ENCODE measurements at regions not wholly inside any gene's neighbourhood (a gene's known extent, or its start where the extent isn't known, plus 50 kb on each side); places are given as distances from the start of the nearest gene placed in this dataset.

DNA sequence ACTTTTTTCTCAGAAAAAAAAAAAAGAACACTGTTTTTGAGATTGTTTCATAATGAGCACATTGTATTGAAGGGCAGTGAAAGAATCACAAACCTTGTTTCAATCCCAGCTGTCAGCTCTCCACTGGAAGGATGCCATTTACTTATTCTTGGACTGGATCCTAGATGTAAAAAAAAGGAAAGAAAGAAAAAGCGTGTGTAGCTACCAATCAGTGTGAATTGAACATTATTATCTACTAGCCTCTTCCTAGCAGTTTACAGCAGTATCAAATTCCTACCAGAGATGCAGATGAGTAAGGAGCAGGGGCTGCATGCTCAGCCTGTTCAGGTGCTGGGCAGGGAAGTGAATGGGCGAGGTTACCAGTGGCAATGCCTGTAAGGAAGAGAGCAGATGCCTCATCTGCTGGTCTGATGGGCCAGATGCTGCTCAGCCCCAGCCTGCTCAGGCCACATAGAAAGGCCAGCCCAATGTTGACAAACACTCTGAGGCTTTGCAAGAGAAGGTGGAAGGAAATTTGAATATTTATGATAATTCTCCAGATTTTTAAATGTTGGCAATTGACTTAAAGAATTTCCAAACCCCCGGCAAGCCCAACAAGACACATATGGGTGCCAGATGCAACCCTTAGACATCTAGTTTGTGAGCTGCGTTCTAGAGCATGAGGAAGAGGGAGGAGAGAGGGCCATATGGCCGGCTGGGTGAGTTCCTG is 189.5 kb downstream of the IBTK start:
- Histone ChIP-seq H3K4me3 (no peak overlapping the region), H3K27me3 (no peaks in the 10 kb centered on the region), H3K9me3 (no peaks in the 10 kb centered on the region), H3K27ac (peak overlapping the region in 1 of 2 donors; percentile 15), H3K36me3 (no peaks in the 10 kb centered on the region), H3K4me1 (no peaks in the 10 kb centered on the region)
- no peak for DNase-seq (ENCODE audit: low spot score in 2 of 2)
- intact Hi-C loops (cut with DNase I; ENCODE audit: low total_unique reads): no loop called here
- TF ChIP-seq, protein P1, sequence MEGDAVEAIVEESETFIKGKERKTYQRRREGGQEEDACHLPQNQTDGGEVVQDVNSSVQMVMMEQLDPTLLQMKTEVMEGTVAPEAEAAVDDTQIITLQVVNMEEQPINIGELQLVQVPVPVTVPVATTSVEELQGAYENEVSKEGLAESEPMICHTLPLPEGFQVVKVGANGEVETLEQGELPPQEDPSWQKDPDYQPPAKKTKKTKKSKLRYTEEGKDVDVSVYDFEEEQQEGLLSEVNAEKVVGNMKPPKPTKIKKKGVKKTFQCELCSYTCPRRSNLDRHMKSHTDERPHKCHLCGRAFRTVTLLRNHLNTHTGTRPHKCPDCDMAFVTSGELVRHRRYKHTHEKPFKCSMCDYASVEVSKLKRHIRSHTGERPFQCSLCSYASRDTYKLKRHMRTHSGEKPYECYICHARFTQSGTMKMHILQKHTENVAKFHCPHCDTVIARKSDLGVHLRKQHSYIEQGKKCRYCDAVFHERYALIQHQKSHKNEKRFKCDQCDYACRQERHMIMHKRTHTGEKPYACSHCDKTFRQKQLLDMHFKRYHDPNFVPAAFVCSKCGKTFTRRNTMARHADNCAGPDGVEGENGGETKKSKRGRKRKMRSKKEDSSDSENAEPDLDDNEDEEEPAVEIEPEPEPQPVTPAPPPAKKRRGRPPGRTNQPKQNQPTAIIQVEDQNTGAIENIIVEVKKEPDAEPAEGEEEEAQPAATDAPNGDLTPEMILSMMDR (IDR thresholded peaks at IDR 0.05): no peak
- TF ChIP-seq POLR2AphosphoS5 (IDR thresholded peaks at IDR 0.05): no peak
- TF ChIP-seq POLR2A (IDR thresholded peaks at IDR 0.05): no peak

DNA sequence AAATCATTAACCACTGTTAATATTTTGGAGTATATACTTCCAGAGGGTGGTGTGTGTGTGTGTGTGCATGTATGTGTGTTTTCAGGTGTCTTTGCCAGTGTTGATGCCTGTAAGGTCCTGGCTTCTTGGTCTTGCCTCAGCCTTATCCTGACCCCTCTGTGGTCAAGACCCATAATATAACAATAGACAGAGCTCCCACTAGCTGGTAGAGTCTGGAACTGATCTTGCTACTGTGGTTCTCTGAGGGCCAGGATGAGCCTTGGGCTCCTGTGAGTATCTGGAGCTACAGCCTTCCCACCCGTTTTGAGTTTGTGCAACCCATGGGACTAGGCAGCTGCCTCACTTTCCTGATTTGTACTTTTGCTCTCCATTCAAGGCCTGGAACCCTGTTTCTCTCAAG is 191.0 kb downstream of the IBTK start:
- Histone ChIP-seq H3K9me3 (no peaks in the 10 kb centered on the region), H3K27ac (no peak overlapping the region), H3K4me1 (no peaks in the 10 kb centered on the region), H3K4me3 (no peak overlapping the region), H3K36me3 (no peaks in the 10 kb centered on the region), H3K27me3 (no peaks in the 10 kb centered on the region)
- intact Hi-C loops (cut with DNase I; ENCODE audit: low total_unique reads): no loop called here
- TF ChIP-seq POLR2AphosphoS5 (IDR thresholded peaks at IDR 0.05) (no peak), POLR2A (IDR thresholded peaks at IDR 0.05) (no peak)
- TF ChIP-seq, protein P1 (IDR thresholded peaks at IDR 0.05): no peak
- DNase-seq (ENCODE audit: low spot score in 2 of 2): no peak

DNA sequence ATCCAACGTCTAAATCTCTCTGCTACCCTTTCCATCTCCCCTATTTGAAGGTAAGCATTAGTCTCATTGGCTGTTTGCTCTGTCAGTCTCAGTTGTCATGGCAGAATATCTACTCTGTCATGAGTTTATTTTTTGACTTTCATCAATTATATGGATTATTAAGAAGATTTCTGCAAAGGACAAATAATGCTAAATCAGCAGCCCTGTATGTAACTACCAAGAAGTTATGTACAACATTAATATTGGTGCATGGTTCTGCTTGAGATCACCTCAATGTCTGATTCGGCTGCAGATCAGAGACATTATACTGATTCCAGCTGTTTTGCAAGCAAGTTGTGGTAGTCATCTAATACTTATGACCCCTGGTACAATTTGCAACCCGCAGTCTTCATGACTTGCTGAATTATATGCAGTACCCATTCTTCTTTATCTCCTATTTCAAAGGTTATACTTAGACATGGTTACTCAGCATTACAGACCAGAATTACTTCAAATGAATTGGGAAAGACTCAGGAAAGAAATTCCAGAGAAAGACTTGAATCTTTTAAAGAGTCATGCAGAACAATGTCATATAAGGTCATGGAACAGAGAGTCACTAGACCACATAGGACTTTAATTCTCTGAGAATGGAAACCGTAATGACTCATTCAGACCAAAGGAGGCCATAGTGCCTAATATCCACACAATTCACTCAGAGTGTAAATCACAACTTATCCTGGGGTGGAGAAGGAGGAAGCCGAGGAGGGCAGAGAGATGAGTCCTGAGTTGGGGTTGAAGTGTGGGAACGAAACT is 201.4 kb downstream of the IBTK start:
- Histone ChIP-seq H3K9me3 (no peaks in the 10 kb centered on the region), H3K4me1 (no peaks in the 10 kb centered on the region), H3K4me3 (no peak overlapping the region), H3K36me3 (no peaks in the 10 kb centered on the region), H3K27me3 (no peaks in the 10 kb centered on the region), H3K27ac (no peak overlapping the region)
- TF ChIP-seq, protein P1 (IDR thresholded peaks at IDR 0.05): no peak
- no peak for DNase-seq (ENCODE audit: low spot score in 2 of 2)
- intact Hi-C loops (cut with DNase I; ENCODE audit: low total_unique reads): no loop called here

DNA sequence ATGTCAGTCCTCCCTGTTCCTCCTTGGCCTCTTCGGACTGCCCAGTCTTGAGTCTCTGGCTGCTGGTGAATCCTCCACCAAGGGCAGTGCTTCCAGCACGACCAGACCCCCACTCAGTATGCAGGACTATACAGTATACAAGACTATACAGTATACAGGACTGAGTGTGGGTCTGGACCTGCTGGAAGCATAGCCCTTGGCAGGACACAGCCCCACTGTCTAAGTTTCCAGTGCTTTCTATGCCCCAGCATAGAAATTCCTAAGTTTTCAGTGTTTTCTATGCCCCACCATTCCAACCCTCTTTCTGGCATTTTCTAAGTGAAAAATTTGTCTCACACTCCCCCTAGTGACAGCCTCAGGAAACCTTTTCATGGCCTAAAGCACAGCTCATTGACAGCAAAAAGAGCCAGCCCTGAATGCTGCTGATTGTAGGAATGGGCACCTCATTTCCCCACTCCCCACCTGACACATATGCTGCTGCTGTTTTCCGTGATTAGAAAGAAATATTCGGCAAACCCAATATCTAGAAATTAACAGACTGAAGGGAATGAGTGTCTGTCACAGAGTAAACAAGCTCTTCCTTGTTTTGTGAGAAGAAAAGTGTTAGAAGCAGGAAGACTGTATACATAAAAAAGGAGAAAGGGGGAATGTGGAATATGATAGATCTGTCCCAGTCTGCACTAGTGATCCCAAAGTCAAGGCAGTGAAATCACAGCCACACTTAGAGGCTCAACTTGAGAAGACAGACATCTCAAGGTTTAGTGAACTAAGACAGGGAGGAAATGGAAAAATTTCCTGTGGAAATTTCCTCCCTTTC is 206.9 kb downstream of the IBTK start:
- H3K9me3 ChIP-seq: no peaks in the 10 kb centered on the region
- no peaks in the 10 kb centered on the region for H3K36me3 ChIP-seq
- H3K4me3 ChIP-seq: no peak overlapping the region
- no peak overlapping the region for H3K27ac ChIP-seq
- no peak for DNase-seq (ENCODE audit: low spot score in 2 of 2)
- no peaks in the 10 kb centered on the region for H3K27me3 ChIP-seq
- TF ChIP-seq POLR2A (IDR thresholded peaks at IDR 0.05): no peak
- TF ChIP-seq POLR2AphosphoS5 (IDR thresholded peaks at IDR 0.05): no peak
- TF ChIP-seq, protein P1 (IDR thresholded peaks at IDR 0.05): peak; percentile 71 to 74 (median 73)
- intact Hi-C loops (cut with DNase I; ENCODE audit: low total_unique reads): no loop called here
- no peaks in the 10 kb centered on the region for H3K4me1 ChIP-seq
